ENCODE measurements at regions not wholly inside any gene's neighbourhood (a gene's known extent, or its start where the extent isn't known, plus 50 kb on each side); places are given as distances from the start of the nearest gene placed in this dataset.

GRCh38 chr6:14671937-14672336 is 554.4 kb downstream of the CD83 start:
- no peak overlapping the region for H3K9ac ChIP-seq (ENCODE audit: low read depth in 1 of 3, low read length in 3 of 3)
- H3K4me1 ChIP-seq (ENCODE audit: control insufficient read depth in 3 of 3, insufficient read depth in 3 of 3, low read length in 3 of 3), result peaks cover 6 to 14% (median 10%) of the 10 kb centered on the region in 3 donors
- no peaks in the 10 kb centered on the region for H3K36me3 ChIP-seq (ENCODE audit: control insufficient read depth in 3 of 3, insufficient read depth in 3 of 3, low read length in 3 of 3)
- H3K27ac ChIP-seq (ENCODE audit: low read depth, low read length), result no peak overlapping the region
- no peaks in the 10 kb centered on the region for H3K27me3 ChIP-seq (ENCODE audit: control insufficient read depth in 3 of 3, insufficient read depth in 3 of 3, low read length in 3 of 3)
- no peaks in the 10 kb centered on the region for H3K9me3 ChIP-seq (ENCODE audit: control insufficient read depth in 3 of 3, low read length in 3 of 3)
- H3K4me3 ChIP-seq (ENCODE audit: low read length in 3 of 3), result no peak overlapping the region

- Histone ChIP-seq H3K4me3 (ENCODE audit: low read length in 3 of 3) (no peak overlapping the region), H3K36me3 (ENCODE audit: control insufficient read depth in 3 of 3, insufficient read depth in 3 of 3, low read length in 3 of 3) (no peaks in the 10 kb centered on the region), H3K27ac (ENCODE audit: low read depth, low read length) (no peak overlapping the region), H3K27me3 (ENCODE audit: control insufficient read depth in 3 of 3, insufficient read depth in 3 of 3, low read length in 3 of 3) (no peaks in the 10 kb centered on the region), H3K9ac (ENCODE audit: low read depth in 1 of 3, low read length in 3 of 3) (peak overlapping the region in 1 of 3 donors; percentile 17), H3K4me1 (ENCODE audit: control insufficient read depth in 3 of 3, insufficient read depth in 3 of 3, low read length in 3 of 3) (peaks cover 6 to 14% (median 10%) of the 10 kb centered on the region in 3 donors), H3K9me3 (ENCODE audit: control insufficient read depth in 3 of 3, low read length in 3 of 3) (no peaks in the 10 kb centered on the region)
These were observed 555.6 kb downstream of the CD83 start for GRCh38 chr6:14673201-14673600.

GRCh38 chr6:14674458-14674857 is 556.9 kb downstream of the CD83 start:
- Histone ChIP-seq H3K27ac (ENCODE audit: low read depth, low read length) (no peak overlapping the region), H3K9ac (ENCODE audit: low read depth in 1 of 3, low read length in 3 of 3) (no peak overlapping the region), H3K4me3 (ENCODE audit: low read length in 3 of 3) (no peak overlapping the region), H3K27me3 (ENCODE audit: control insufficient read depth in 3 of 3, insufficient read depth in 3 of 3, low read length in 3 of 3) (no peaks in the 10 kb centered on the region), H3K36me3 (ENCODE audit: control insufficient read depth in 3 of 3, insufficient read depth in 3 of 3, low read length in 3 of 3) (no peaks in the 10 kb centered on the region), H3K9me3 (ENCODE audit: control insufficient read depth in 3 of 3, low read length in 3 of 3) (no peaks in the 10 kb centered on the region), H3K4me1 (ENCODE audit: control insufficient read depth in 3 of 3, insufficient read depth in 3 of 3, low read length in 3 of 3) (peaks cover 6 to 14% (median 10%) of the 10 kb centered on the region in 3 donors)

- Histone ChIP-seq H3K9me3 (ENCODE audit: control insufficient read depth in 3 of 3, low read length in 3 of 3) (no peaks in the 10 kb centered on the region), H3K9ac (ENCODE audit: low read depth in 1 of 3, low read length in 3 of 3) (no peak overlapping the region), H3K36me3 (ENCODE audit: control insufficient read depth in 3 of 3, insufficient read depth in 3 of 3, low read length in 3 of 3) (no peaks in the 10 kb centered on the region), H3K4me3 (ENCODE audit: low read length in 3 of 3) (no peak overlapping the region), H3K27ac (ENCODE audit: low read depth, low read length) (no peak overlapping the region), H3K4me1 (ENCODE audit: control insufficient read depth in 3 of 3, insufficient read depth in 3 of 3, low read length in 3 of 3) (peaks cover 6 to 14% (median 10%) of the 10 kb centered on the region in 3 donors), H3K27me3 (ENCODE audit: control insufficient read depth in 3 of 3, insufficient read depth in 3 of 3, low read length in 3 of 3) (no peaks in the 10 kb centered on the region)
These were observed 557.5 kb downstream of the CD83 start for GRCh38 chr6:14674867-14675648.

- Histone ChIP-seq H3K9ac (ENCODE audit: low read depth in 1 of 3, low read length in 3 of 3) (no peak overlapping the region), H3K27ac (ENCODE audit: low read depth, low read length) (no peak overlapping the region), H3K4me3 (ENCODE audit: low read length in 3 of 3) (no peak overlapping the region), H3K4me1 (ENCODE audit: control insufficient read depth in 3 of 3, insufficient read depth in 3 of 3, low read length in 3 of 3) (peaks cover 6 to 14% (median 8%) of the 10 kb centered on the region in 3 donors), H3K9me3 (ENCODE audit: control insufficient read depth in 3 of 3, low read length in 3 of 3) (no peaks in the 10 kb centered on the region), H3K36me3 (ENCODE audit: control insufficient read depth in 3 of 3, insufficient read depth in 3 of 3, low read length in 3 of 3) (no peaks in the 10 kb centered on the region), H3K27me3 (ENCODE audit: control insufficient read depth in 3 of 3, insufficient read depth in 3 of 3, low read length in 3 of 3) (no peaks in the 10 kb centered on the region)
These were observed 558.5 kb downstream of the CD83 start for GRCh38 chr6:14676064-14676463.

GRCh38 chr6:14676977-14677781 is 559.6 kb downstream of the CD83 start:
- H3K36me3 ChIP-seq (ENCODE audit: control insufficient read depth in 3 of 3, insufficient read depth in 3 of 3, low read length in 3 of 3), result no peaks in the 10 kb centered on the region
- no peak overlapping the region for H3K27ac ChIP-seq (ENCODE audit: low read depth, low read length)
- H3K9ac ChIP-seq (ENCODE audit: low read depth in 1 of 3, low read length in 3 of 3), result no peak overlapping the region
- no peaks in the 10 kb centered on the region for H3K27me3 ChIP-seq (ENCODE audit: control insufficient read depth in 3 of 3, insufficient read depth in 3 of 3, low read length in 3 of 3)
- peaks cover 2 to 10% (median 6%) of the 10 kb centered on the region in 3 donors for H3K4me1 ChIP-seq (ENCODE audit: control insufficient read depth in 3 of 3, insufficient read depth in 3 of 3, low read length in 3 of 3)
- no peaks in the 10 kb centered on the region for H3K9me3 ChIP-seq (ENCODE audit: control insufficient read depth in 3 of 3, low read length in 3 of 3)
- no peak overlapping the region for H3K4me3 ChIP-seq (ENCODE audit: low read length in 3 of 3)

- H3K4me1 ChIP-seq (ENCODE audit: control insufficient read depth in 3 of 3, insufficient read depth in 3 of 3, low read length in 3 of 3), result peaks cover 0 to 4% (median 0%) of the 10 kb centered on the region in 3 donors
These were observed 564.0 kb upstream of the JARID2 start for GRCh38 chr6:14681699-14682487.

GRCh38 chr6:14682812-14683211 is 563.1 kb upstream of the JARID2 start:
- H3K4me3 ChIP-seq (ENCODE audit: low read length in 3 of 3), result no peak overlapping the region
- no peak overlapping the region for H3K27ac ChIP-seq (ENCODE audit: low read depth, low read length)
- no peaks in the 10 kb centered on the region for H3K9me3 ChIP-seq (ENCODE audit: control insufficient read depth in 3 of 3, low read length in 3 of 3)
- no peak overlapping the region for H3K9ac ChIP-seq (ENCODE audit: low read depth in 1 of 3, low read length in 3 of 3)
- H3K27me3 ChIP-seq (ENCODE audit: control insufficient read depth in 3 of 3, insufficient read depth in 3 of 3, low read length in 3 of 3), result no peaks in the 10 kb centered on the region
- H3K4me1 ChIP-seq (ENCODE audit: control insufficient read depth in 3 of 3, insufficient read depth in 3 of 3, low read length in 3 of 3), result peaks cover 0 to 4% (median 0%) of the 10 kb centered on the region in 3 donors
- H3K36me3 ChIP-seq (ENCODE audit: control insufficient read depth in 3 of 3, insufficient read depth in 3 of 3, low read length in 3 of 3), result no peaks in the 10 kb centered on the region

More at GRCh38 chr6:14681699-14682487, 564.0 kb upstream of the JARID2 start:
- Histone ChIP-seq H3K27ac (ENCODE audit: low read depth, low read length) (no peak overlapping the region), H3K27me3 (ENCODE audit: control insufficient read depth in 3 of 3, insufficient read depth in 3 of 3, low read length in 3 of 3) (no peaks in the 10 kb centered on the region), H3K9me3 (ENCODE audit: control insufficient read depth in 3 of 3, low read length in 3 of 3) (no peaks in the 10 kb centered on the region), H3K36me3 (ENCODE audit: control insufficient read depth in 3 of 3, insufficient read depth in 3 of 3, low read length in 3 of 3) (no peaks in the 10 kb centered on the region), H3K9ac (ENCODE audit: low read depth in 1 of 3, low read length in 3 of 3) (no peak overlapping the region), H3K4me3 (ENCODE audit: low read length in 3 of 3) (no peak overlapping the region)

GRCh38 chr6:14689639-14690038 is 556.2 kb upstream of the JARID2 start:
- H3K27me3 ChIP-seq (ENCODE audit: control insufficient read depth in 3 of 3, insufficient read depth in 3 of 3, low read length in 3 of 3), result no peaks in the 10 kb centered on the region
- H3K9me3 ChIP-seq (ENCODE audit: control insufficient read depth in 3 of 3, low read length in 3 of 3), result no peaks in the 10 kb centered on the region
- H3K4me3 ChIP-seq (ENCODE audit: low read length in 3 of 3), result no peak overlapping the region
- no peaks in the 10 kb centered on the region for H3K4me1 ChIP-seq (ENCODE audit: control insufficient read depth in 3 of 3, insufficient read depth in 3 of 3, low read length in 3 of 3)
- no peaks in the 10 kb centered on the region for H3K36me3 ChIP-seq (ENCODE audit: control insufficient read depth in 3 of 3, insufficient read depth in 3 of 3, low read length in 3 of 3)
- H3K9ac ChIP-seq (ENCODE audit: low read depth in 1 of 3, low read length in 3 of 3), result no peak overlapping the region
- no peak overlapping the region for H3K27ac ChIP-seq (ENCODE audit: low read depth, low read length)
